Breast epithelium (tissue), 3 donors: ENCODE measurements at regions not wholly inside any gene's neighbourhood (a gene's known extent, or its start where the extent isn't known, plus 50 kb on each side); places are given as distances from the start of the nearest gene placed in this dataset.

Source experiments
- CTCF ChIP-seq, 3 donors: fragments of 450-650 bp; IDR thresholded peaks; one replicate each; pipeline ENCODE4 v1.5.1; 2016 to 2017; ENCODE audit warnings: antibody characterized with exemption in 3 of 3, mild to moderate bottlenecking in 3 of 3, moderate library complexity in 3 of 3
- POLR2A ChIP-seq: fragments of 450-650 bp; IDR thresholded peaks from one replicate; pipeline ENCODE4 v1.6.1; 2016; ENCODE audit warnings: antibody characterized with exemption, mild to moderate bottlenecking, moderate library complexity
- POLR2AphosphoS5 ChIP-seq, 3 donors: sonication (generic); formaldehyde crosslinking; IDR thresholded peaks; one replicate each; pipeline ENCODE4 v1.6.1; 2017; ENCODE audit warnings: antibody characterized with exemption in 3 of 3

GRCh38 chr6:14621518-14621917 lies 503.9 kb downstream of the CD83 start:
- TF ChIP-seq CTCF (IDR thresholded peaks at IDR 0.05): no peak
- no peak for TF ChIP-seq POLR2A
- no peak for TF ChIP-seq POLR2AphosphoS5 (IDR thresholded peaks at IDR 0.05)
